T-helper 9 cell (primary cell): ENCODE measurements at regions not wholly inside any gene's neighbourhood (a gene's known extent, or its start where the extent isn't known, plus 50 kb on each side); places are given as distances from the start of the nearest gene placed in this dataset.

Experiments used
- DNase-seq: peaks from one replicate; pipeline ENCODE4 v3.0.0-alpha.2; 2020

- no peak for DNase-seq
Observed at GRCh38 chr2:145267451-145267850, 747.5 kb upstream of the ZEB2 start.

- DNase-seq, result no peak
Observed at GRCh38 chr2:145265244-145265643, 745.3 kb upstream of the ZEB2 start.

- DNase-seq, result no peak
Observed at GRCh38 chr2:145260674-145261073, 740.8 kb upstream of the ZEB2 start.

DNA sequence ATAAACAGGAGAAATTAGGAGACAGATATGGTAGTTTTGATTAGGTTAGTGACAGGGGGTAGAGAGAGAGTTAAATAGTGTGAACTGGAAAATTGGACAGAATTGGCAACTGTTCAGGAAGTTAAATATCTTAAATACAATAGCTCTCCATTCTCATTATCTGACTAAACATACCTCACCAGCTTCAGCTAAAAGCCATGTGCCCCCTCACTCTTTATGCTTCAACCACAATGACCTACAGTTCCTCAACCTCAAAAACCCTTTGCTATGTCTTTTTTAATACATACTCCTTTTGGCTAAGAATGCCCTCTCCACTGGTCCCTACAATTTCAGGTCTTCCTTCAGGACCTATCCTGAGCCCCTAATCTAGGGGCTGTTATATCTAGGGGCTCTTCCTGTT lies 740.2 kb upstream of the ZEB2 start:
- no peak for DNase-seq

- no peak for DNase-seq
Observed at GRCh38 chr2:145258903-145259579, 739.1 kb upstream of the ZEB2 start.

GRCh38 chr2:145257931-145258330 lies 738.0 kb upstream of the ZEB2 start:
- no peak for DNase-seq

- no peak for DNase-seq
Observed at GRCh38 chr2:145256551-145256950, 736.6 kb upstream of the ZEB2 start.

DNA sequence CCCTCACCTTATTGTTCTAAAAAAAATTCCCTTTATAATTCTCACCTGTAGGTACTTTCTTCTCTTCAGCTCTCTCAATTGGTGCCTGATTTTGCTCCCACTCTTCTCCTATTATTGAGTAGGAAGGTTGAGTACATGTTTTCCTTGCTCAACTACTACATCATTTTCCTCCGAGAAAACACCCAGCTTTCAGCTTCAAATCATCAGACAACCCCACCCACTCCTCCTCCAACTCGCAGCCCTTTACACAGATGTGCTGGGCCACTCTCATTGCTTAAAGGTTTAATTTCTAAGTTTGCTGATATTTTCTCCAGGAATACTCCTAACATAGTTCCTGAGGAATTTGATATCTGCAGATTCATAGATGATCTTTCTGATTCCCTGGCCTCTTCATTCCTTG lies 734.4 kb upstream of the ZEB2 start:
- no peak for DNase-seq

DNA sequence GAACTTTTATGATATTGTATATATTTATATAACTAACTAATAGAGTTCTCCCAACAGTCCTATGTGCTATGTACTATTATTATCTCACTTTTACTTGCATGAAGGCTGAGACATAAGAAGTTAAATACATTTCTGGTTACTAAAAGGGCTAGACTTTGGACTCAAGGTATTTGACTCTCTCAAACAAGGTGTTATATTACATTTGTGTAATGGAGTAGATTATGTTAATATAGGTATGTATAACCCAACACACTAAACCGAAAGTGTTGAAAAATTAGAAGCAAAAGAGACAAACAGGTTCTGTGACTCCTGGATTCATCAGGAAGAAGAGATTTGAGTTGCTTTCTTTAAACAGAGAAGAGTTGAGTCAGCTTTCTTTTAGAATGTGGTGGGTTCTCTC lies 733.6 kb upstream of the ZEB2 start:
- DNase-seq, result no peak

DNA sequence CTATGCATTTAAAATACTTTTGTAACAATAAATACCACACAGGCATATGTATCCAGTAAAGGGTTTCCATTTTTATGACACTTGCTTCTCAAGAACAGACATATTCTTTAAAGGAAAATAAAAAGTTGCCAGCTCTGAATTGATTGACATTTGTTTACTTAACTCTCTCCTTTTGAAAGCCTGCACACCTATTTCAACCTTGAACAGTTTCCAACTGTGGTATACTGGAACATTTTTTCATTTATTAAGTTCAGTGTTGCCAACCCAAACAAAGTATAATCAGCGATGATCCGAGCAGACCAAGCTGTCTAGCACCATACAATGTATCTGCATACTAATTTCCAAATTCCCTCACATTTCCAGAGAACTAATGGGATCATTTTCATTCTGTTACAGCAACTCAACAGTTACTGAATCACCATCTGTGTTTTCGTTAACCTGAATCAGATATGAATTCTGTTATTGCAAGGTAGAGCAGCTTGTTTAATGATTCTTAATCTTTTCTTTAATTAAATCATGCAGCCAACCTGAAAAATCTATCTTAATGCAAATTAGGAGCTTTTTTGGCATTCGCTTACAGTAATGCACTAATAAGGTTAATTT lies 725.5 kb upstream of the ZEB2 start:
- no peak for DNase-seq

- DNase-seq, result no peak
Observed at GRCh38 chr2:145235312-145235711, 715.4 kb upstream of the ZEB2 start.

DNA sequence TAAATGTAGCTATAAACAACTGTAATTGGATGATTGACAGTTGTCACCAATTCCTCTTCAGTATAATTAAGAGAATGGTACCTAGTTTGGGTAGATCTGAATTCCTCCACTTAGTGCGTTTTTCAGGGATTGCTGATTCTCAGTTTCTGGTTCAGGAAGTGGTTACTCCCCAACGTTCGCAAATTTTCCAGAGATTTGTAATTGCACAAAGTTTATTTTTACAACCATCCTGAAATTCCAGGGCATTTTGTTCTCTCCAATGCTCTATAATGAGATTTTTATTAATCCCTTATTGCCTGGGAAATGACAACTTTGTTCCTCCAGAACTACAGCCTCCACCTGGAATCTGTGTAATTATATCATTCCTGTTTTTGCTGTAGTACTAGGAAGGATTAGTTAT lies 710.6 kb upstream of the ZEB2 start:
- no peak for DNase-seq

DNA sequence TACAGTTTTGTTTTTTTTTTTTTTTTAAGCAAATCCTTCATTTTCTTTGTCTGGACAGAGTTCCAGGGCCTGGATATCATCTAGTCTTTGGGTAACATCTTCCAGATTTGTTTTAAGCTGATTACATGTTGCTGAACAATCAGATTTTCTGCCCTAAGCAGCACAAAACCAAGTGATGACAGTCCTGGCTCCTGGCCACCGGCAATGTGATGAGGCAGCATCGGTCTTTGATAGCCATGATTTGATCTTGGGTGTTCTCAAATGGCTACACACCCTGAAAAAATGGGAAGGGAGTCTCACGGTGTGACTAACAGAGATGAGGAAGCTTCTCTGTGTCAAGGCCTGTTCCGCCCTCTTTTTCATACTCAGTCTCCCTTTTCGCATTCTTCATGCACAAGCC lies 708.6 kb upstream of the ZEB2 start:
- no peak for DNase-seq

DNA sequence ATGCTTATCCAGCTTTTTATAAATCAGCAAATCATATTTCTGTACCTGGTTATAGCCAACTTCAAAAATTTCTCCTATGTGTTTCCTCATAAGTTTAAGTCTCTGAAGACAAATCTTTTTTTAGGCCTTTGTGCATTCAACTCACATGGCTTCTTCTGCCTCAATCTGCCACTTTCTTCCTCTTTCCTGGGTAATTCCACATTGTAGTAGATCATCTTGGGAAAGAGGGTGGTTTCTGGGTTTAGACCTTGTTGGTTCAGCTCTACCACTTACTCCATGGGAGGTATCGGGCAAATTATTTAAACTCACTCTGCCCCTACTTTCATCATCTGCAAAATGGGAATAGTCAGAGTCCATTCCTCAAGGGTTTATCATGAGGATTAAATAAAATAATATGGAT lies 707.0 kb upstream of the ZEB2 start:
- DNase-seq, result no peak

DNA sequence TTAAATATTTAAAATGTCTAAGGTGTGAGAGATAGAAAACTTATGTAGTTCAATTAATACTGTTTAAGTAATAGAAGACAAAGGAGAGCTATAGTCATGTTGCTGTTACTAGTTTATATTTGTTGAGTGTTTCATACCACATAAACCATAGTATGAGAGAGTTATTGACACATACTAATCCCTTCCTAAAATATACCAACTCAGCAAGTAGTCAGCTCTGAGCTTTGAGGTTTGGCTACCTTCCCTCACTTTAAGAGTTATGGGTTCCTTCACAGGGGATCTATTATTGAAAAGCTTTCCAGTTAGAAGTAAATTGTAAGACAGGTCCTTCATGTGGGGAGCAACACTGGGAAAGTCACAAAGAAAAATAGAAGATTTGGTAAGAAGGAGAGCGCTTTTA lies 701.6 kb upstream of the ZEB2 start:
- no peak for DNase-seq

- DNase-seq, result no peak
Observed at GRCh38 chr2:145221032-145221431, 701.1 kb upstream of the ZEB2 start.

GRCh38 chr2:145220496-145220895 lies 700.6 kb upstream of the ZEB2 start:
- DNase-seq, result no peak

GRCh38 chr2:145207884-145208283 lies 688.0 kb upstream of the ZEB2 start:
- DNase-seq, result no peak

- no peak for DNase-seq
Observed at GRCh38 chr2:145206496-145207281, 686.8 kb upstream of the ZEB2 start.

DNA sequence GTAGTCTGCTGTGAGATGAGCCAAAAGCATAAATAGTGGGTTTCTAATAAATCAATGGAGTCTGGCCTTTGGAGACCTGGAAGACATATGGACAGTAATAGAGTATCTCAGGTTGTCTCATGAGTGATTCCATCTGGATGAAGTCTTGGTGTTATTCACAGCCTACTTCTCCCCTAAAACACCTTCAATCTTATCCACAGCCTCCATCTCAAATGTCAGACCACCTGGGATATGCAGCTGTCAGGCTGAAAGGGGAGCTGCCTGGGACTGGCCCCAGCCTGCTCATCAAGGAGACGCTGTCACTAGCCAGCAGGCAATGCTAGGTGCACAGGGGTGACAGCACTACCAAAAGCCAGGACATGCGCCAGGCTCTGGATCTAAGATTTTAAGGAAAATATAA lies 684.0 kb upstream of the ZEB2 start:
- no peak for DNase-seq

GRCh38 chr2:145199827-145200706 lies 680.1 kb upstream of the ZEB2 start:
- no peak for DNase-seq

DNA sequence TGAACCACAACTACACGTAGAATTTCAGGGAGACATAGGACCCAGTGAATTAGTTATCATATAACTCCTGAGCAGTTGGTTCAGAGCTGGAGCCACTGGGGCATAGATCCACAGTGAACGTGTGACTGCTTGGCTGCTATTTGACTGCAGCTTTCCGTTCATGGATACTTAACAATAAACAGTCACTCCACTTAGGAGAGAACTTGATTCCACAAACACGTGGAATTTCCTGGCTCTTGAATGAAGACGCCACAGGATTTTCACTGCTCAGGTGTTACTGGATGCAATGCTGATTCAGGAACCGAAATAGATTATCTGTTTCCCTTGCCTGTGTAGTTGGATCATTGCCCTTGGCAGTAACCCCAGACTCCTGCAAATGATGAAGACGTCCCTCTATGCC lies 679.1 kb upstream of the ZEB2 start:
- no peak for DNase-seq

GRCh38 chr2:145198555-145198954 lies 678.6 kb upstream of the ZEB2 start:
- DNase-seq, result no peak
